H1 (cell line): ENCODE measurements at regions not wholly inside any gene's neighbourhood (a gene's known extent, or its start where the extent isn't known, plus 50 kb on each side); places are given as distances from the start of the nearest gene placed in this dataset.

Experiments
- CTCF ChIA-PET: fragments of 300-600 bp; sonication (Branson Sonifier 250); formaldehyde crosslinking; loops from one replicate; lab custom pipeline; 2021; ENCODE audit not compliant: partially characterized antibody; lab: Charles Lee
- POLR2A ChIA-PET: fragments of 300-600 bp; sonication (Branson Sonifier 250); formaldehyde crosslinking; loops from one replicate; lab custom pipeline; 2021; ENCODE audit warnings: inconsistent platforms; ENCODE audit not compliant: partially characterized antibody; lab: Charles Lee
- DNase-seq, 2 experiments: peaks; one replicate each; pipeline versions ENCODE4 v3.0.0 to v3.0.0-alpha.2; 2010 to 2022; ENCODE audit warnings: low spot score in 2 of 2, low read depth in 1 of 2, mixed read lengths in 1 of 2
- FAIRE-seq: peaks from 2 replicates; lab custom pipeline; 2011; peaks lifted over from hg19 to GRCh38; lab: Jason Lieb, UNC
- H2AFZ ChIP-seq: 2 replicates; pipeline ENCODE4 v1.8.1; 2012; ENCODE audit warnings: low read length, inconsistent platforms
- H2AK5ac ChIP-seq: 2 replicates; pipeline ENCODE4 v1.6.1; 2013; ENCODE audit warnings: low read depth, low read length
- H2BK120ac ChIP-seq: replicated peaks from 2 replicates; pipeline ENCODE3; 2013; ENCODE audit warnings: low read depth, low read length, inconsistent platforms
- H2BK12ac ChIP-seq: 2 replicates; pipeline ENCODE4 v1.6.1; 2013; ENCODE audit warnings: low read depth, low read length
- H2BK15ac ChIP-seq: 2 replicates; pipeline ENCODE4 v1.6.1; 2013; ENCODE audit warnings: low read length
- H2BK20ac ChIP-seq: 2 replicates; pipeline ENCODE4 v1.6.1; 2013; ENCODE audit warnings: low read length
- H2BK5ac ChIP-seq: 2 replicates; pipeline ENCODE4 v1.6.1; 2013; ENCODE audit warnings: low read depth, low read length
- H3K14ac ChIP-seq: 2 replicates; pipeline ENCODE4 v1.6.1; 2013; ENCODE audit warnings: inconsistent platforms; ENCODE audit not compliant: insufficient read length
- H3K18ac ChIP-seq: 2 replicates; pipeline ENCODE4 v1.6.1; 2013; ENCODE audit warnings: low read length; ENCODE audit errors: extremely low read depth
- H3K23ac ChIP-seq: 2 replicates; pipeline ENCODE4 v1.6.1; 2013; ENCODE audit warnings: inconsistent platforms; ENCODE audit not compliant: insufficient read length
- H3K23me2 ChIP-seq: 2 replicates; pipeline ENCODE4 v1.6.1; 2013; ENCODE audit warnings: low read depth, low read length
- H3K27ac ChIP-seq: 2 replicates; pipeline ENCODE4 v1.6.1; 2011; ENCODE audit warnings: low read depth, low read length, inconsistent platforms
- H3K27me3 ChIP-seq, 4 experiments: replicated peaks in 1 of 4; 1 replicate in 1 of 4; 2 replicates in 3 of 4; pipeline versions ENCODE4 v1.6.1 to v1.8.1; 2011 to 2013; ENCODE audit warnings: low read length in 3 of 4, mild to moderate bottlenecking in 3 of 4, inconsistent platforms in 2 of 4, mixed read lengths in 2 of 4, moderate library complexity in 1 of 4; ENCODE audit not compliant: control insufficient read depth in 3 of 4, insufficient read depth in 3 of 4; ENCODE audit errors: extremely low read depth in 1 of 4
- H3K36me3 ChIP-seq, 4 experiments: 2 replicates each; pipeline versions ENCODE4 v1.6.1 to v1.8.1; 2011 to 2013; ENCODE audit warnings: mild to moderate bottlenecking in 4 of 4, low read length in 3 of 4, moderate library complexity in 2 of 4, control low read depth in 1 of 4, inconsistent platforms in 1 of 4; ENCODE audit not compliant: insufficient read depth in 4 of 4, control insufficient read depth in 2 of 4
- H3K4ac ChIP-seq: replicated peaks from 2 replicates; pipeline ENCODE3; 2013; ENCODE audit warnings: low read length, low read depth, mixed read lengths, inconsistent platforms; ENCODE audit not compliant: insufficient read length
- H3K4me1 ChIP-seq, 4 experiments: replicated peaks in 1 of 4; 1 replicate in 1 of 4; 2 replicates in 3 of 4; pipeline versions ENCODE4 v1.6.1 to v1.8.1; 2011 to 2013; ENCODE audit warnings: low read length in 3 of 4, inconsistent platforms in 2 of 4, mixed read lengths in 1 of 4; ENCODE audit not compliant: insufficient read depth in 4 of 4, control insufficient read depth in 3 of 4
- H3K4me2 ChIP-seq, 2 experiments: 2 replicates each; pipeline versions ENCODE4 v1.6.1 to v1.8.1; 2011 to 2013; ENCODE audit warnings: low read depth in 2 of 2, low read length in 2 of 2, control low read depth in 1 of 2, inconsistent platforms in 1 of 2, mild to moderate bottlenecking in 1 of 2; ENCODE audit not compliant: insufficient read depth in 1 of 2
- H3K4me3 ChIP-seq, 4 experiments: fragments of 200-600, 300-600 bp in 1 of 4; sonication (generic), shearing (Covaris generic), sonication (Bioruptor Twin) in 1 of 4; 2 replicates each; pipeline versions ENCODE4 v1.5.1 to v1.8.1; 2011 to 2016; ENCODE audit warnings: low read length in 4 of 4, low read depth in 3 of 4, control low read depth in 2 of 4, inconsistent platforms in 2 of 4, mild to moderate bottlenecking in 2 of 4, mixed read lengths in 1 of 4, moderate library complexity in 1 of 4; ENCODE audit not compliant: insufficient read depth in 2 of 4; ENCODE audit errors: extremely low read depth in 1 of 4
- H3K56ac ChIP-seq: replicated peaks from 2 replicates; pipeline ENCODE3; 2013; ENCODE audit warnings: low read depth, mild to moderate bottlenecking, mixed read lengths, low read length, inconsistent platforms; ENCODE audit not compliant: insufficient read length
- H3K79me1 ChIP-seq: 2 replicates; pipeline ENCODE4 v1.6.1; 2013; ENCODE audit warnings: low read depth, low read length, control low read depth
- H3K79me2 ChIP-seq, 2 experiments: 2 replicates each; pipeline versions ENCODE4 v1.6.1 to v1.8.1; 2012 to 2013; ENCODE audit warnings: low read length in 2 of 2, mild to moderate bottlenecking in 2 of 2, inconsistent platforms in 1 of 2; ENCODE audit not compliant: insufficient read depth in 2 of 2, control insufficient read depth in 1 of 2
- H3K9ac ChIP-seq, 4 experiments: replicated peaks in 1 of 4; 1 replicate in 1 of 4; 2 replicates in 3 of 4; pipeline versions ENCODE4 v1.6.1 to v1.8.1; 2011 to 2013; ENCODE audit warnings: low read depth in 3 of 4, low read length in 3 of 4, control low read depth in 2 of 4, mild to moderate bottlenecking in 2 of 4, moderate library complexity in 2 of 4, inconsistent platforms in 1 of 4; ENCODE audit errors: extremely low read depth in 1 of 4
- H3K9me3 ChIP-seq, 2 experiments: 2 replicates each; pipeline versions ENCODE4 v1.6.1 to v1.8.1; 2012 to 2013; ENCODE audit warnings: mild to moderate bottlenecking in 2 of 2, moderate library complexity in 2 of 2, control low read depth in 1 of 2, inconsistent platforms in 1 of 2, low read depth in 1 of 2, low read length in 1 of 2, mixed read lengths in 1 of 2; ENCODE audit not compliant: insufficient read depth in 2 of 2
- H4K20me1 ChIP-seq, 2 experiments: replicated peaks in 1 of 2; 2 replicates each; pipeline versions ENCODE3 to v1.8.1; 2011 to 2013; ENCODE audit warnings: inconsistent platforms in 2 of 2, low read length in 2 of 2, mild to moderate bottlenecking in 1 of 2; ENCODE audit not compliant: insufficient read depth in 2 of 2, control insufficient read depth in 1 of 2
- H4K5ac ChIP-seq: 2 replicates; pipeline ENCODE4 v1.6.1; 2013; ENCODE audit warnings: low read length, low read depth, mixed read lengths, inconsistent platforms; ENCODE audit not compliant: insufficient read length
- H4K8ac ChIP-seq: 2 replicates; pipeline ENCODE4 v1.8.0; 2013; ENCODE audit warnings: mild to moderate bottlenecking, moderate library complexity, low read length, inconsistent platforms; ENCODE audit not compliant: insufficient read depth; ENCODE audit errors: extremely low read depth
- H4K91ac ChIP-seq: replicated peaks from 2 replicates; pipeline ENCODE3; 2013; ENCODE audit warnings: low read length, mixed read lengths, inconsistent platforms; ENCODE audit not compliant: insufficient read length
- BCL11A ChIP-seq, 2 experiments: IDR thresholded peaks; one replicate each; pipeline ENCODE4 v1.6.1; 2011; ENCODE audit warnings: low read depth in 2 of 2, low read length in 2 of 2, mild to moderate bottlenecking in 2 of 2
- CBX8 ChIP-seq: fragments of 300-800, 300-1000 bp; sonication (generic); IDR thresholded peaks from 2 replicates; pipeline ENCODE4 v1.7.1; 2016; ENCODE audit warnings: low read depth, low read length, borderline replicate concordance
- CHD2 ChIP-seq: IDR thresholded peaks from 2 replicates; pipeline ENCODE4 v1.6.1; 2012; ENCODE audit warnings: low read length, improper control_type of control experiment
- MAFK ChIP-seq: IDR thresholded peaks from 2 replicates; pipeline ENCODE4 v1.6.1; 2012; ENCODE audit warnings: low read depth, mild to moderate bottlenecking, improper control_type of control experiment, low read length
- TAF1 ChIP-seq: IDR thresholded peaks from 2 replicates; pipeline ENCODE4 v1.6.1; 2011; ENCODE audit warnings: mild to moderate bottlenecking, low read depth, low read length
- WGBS, 2 experiments: shearing (Covaris generic) in 1 of 2; methylation state at CpG; one replicate each; pipeline versions ENCODE4 v1.1.6 to v1.1.7; 2013 to 2015; ENCODE audit warnings: low lambda C conversion rate in 2 of 2, mixed read lengths in 2 of 2, inconsistent platforms in 1 of 2, low coverage in 1 of 2, missing lambda C conversion rate in 1 of 2; ENCODE audit not compliant: insufficient replicate concordance in 2 of 2, insufficient coverage in 1 of 2, insufficient read length in 1 of 2; ENCODE audit errors: extremely low coverage in 1 of 2, missing lambda C conversion rate in 1 of 2; 5-methylcytosine and 5-hydroxymethylcytosine counted together

DNA sequence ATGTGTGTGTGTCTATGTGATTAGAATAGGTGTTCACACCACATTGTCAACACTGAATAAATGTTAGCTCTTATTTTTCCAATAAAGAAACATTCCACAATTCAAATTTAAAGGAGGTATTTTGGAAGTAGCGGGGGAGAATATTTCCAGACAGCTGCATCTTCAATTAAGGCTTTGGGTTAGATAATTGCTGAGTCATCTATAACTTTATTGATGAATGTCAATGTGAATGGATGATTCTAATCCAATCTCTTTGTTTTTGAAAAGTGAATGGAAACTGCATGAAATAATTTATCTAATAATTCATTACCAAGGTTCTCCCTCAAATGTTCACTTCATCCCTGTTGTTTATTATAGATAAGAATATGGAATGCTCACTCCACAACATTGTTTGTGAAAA is 625.2 kb downstream of the IRS1 start:
- no peak overlapping the region for H3K14ac ChIP-seq
- DNase-seq (no peak), FAIRE-seq (no peak)
- H3K9me3 ChIP-seq: 0 out of 4 replicates have a peak, but pooled peaks cover 0 to 4% of the 10 kb centered on the region in 2 experiments
- H2BK12ac ChIP-seq: no peak overlapping the region
- H3K79me1 ChIP-seq: no peaks in the 10 kb centered on the region
- CTCF ChIA-PET: no interaction called here
- no peak overlapping the region for H3K18ac ChIP-seq
- peak; percentile 77; the same call in 1 of the 2 replicates for TF ChIP-seq MAFK
- no peak for TF ChIP-seq CBX8
- no peak for TF ChIP-seq TAF1
- no peak for TF ChIP-seq BCL11A (IDR thresholded peaks at IDR 0.05; ENCODE audit: low read depth in 2 of 2, low read length in 2 of 2)
- no peak for TF ChIP-seq CHD2
- H4K91ac ChIP-seq: no peak overlapping the region
- no peak overlapping the region for H2BK120ac ChIP-seq
- no peak overlapping the region for H3K4ac ChIP-seq
- H3K23me2 ChIP-seq: no peaks in the 10 kb centered on the region
- no peak overlapping the region for H2BK5ac ChIP-seq
- 0 out of 7 replicates have a peak, but pooled peaks cover 0 to 3% (median 0%) of the 10 kb centered on the region in 4 experiments for H3K4me1 ChIP-seq
- H3K4me3 ChIP-seq: no peak overlapping the region
- no peak overlapping the region for H3K56ac ChIP-seq
- H3K27me3 ChIP-seq: no peaks in the 10 kb centered on the region
- H4K20me1 ChIP-seq: no peaks in the 10 kb centered on the region
- H3K27ac ChIP-seq: no peak overlapping the region
- no peak overlapping the region for H3K9ac ChIP-seq
- H2BK15ac ChIP-seq: no peak overlapping the region
- H2BK20ac ChIP-seq: no peak overlapping the region
- no peaks in the 10 kb centered on the region for H3K79me2 ChIP-seq
- no peak overlapping the region for H3K23ac ChIP-seq
- no peaks in the 10 kb centered on the region for H3K36me3 ChIP-seq
- no peak overlapping the region for H3K4me2 ChIP-seq
- no peak overlapping the region for H4K5ac ChIP-seq
- no peak overlapping the region for H4K8ac ChIP-seq
- WGBS, 2 experiments: 100% methylated on average over 1 of the region's 1 CpG; no CpG with 5 or more reads in 1 of the 2 experiments
- no peak overlapping the region for H2AK5ac ChIP-seq
- POLR2A ChIA-PET: no interaction called here
- H2AFZ ChIP-seq: no peak overlapping the region
